ENCODE measurements at regions not wholly inside any gene's neighbourhood (a gene's known extent, or its start where the extent isn't known, plus 50 kb on each side); places are given as distances from the start of the nearest gene placed in this dataset.

DNA sequence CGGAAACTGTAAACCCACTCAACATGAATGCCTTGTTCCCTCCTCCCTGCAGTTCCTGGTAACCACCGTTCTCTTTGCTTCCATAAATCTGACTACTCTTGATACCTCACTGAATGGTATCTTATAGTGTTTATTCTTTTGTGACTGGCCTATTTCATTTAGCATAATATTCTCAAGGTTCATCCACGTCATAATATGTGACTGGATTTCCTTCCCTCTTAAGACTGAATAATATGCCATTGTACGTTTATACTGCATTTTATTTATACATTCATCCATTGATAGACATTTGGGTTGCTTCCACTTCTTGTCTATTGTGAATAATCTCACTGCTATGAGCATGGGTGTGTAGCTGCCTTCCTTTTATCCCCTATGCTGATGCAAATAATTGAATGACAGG is 253.3 kb upstream of the SMARCA2 start:
- TF ChIP-seq EZH2 (IDR thresholded peaks at IDR 0.05; ENCODE audit: low read depth, unreplicated experiment) (no peak), POLR2AphosphoS5 (IDR thresholded peaks at IDR 0.05; ENCODE audit: low read depth) (no peak), EZH2phosphoT487 (IDR thresholded peaks at IDR 0.05; ENCODE audit: unreplicated experiment) (no peak), CREB1 (CRISPR knock-in tag; IDR thresholded peaks at IDR 0.05; ENCODE audit: low read depth) (no peak), STAT1 (IDR thresholded peaks at IDR 0.05; ENCODE audit: unreplicated experiment) (no peak), JUNB (IDR thresholded peaks at IDR 0.05; ENCODE audit: unreplicated experiment) (no peak), ZNF114 (CRISPR knock-in tag; IDR thresholded peaks at IDR 0.05) (no peak), ZNF331 (CRISPR knock-in tag; IDR thresholded peaks at IDR 0.05; ENCODE audit: low read depth) (no peak)
- TF ChIP-seq, protein P1, sequence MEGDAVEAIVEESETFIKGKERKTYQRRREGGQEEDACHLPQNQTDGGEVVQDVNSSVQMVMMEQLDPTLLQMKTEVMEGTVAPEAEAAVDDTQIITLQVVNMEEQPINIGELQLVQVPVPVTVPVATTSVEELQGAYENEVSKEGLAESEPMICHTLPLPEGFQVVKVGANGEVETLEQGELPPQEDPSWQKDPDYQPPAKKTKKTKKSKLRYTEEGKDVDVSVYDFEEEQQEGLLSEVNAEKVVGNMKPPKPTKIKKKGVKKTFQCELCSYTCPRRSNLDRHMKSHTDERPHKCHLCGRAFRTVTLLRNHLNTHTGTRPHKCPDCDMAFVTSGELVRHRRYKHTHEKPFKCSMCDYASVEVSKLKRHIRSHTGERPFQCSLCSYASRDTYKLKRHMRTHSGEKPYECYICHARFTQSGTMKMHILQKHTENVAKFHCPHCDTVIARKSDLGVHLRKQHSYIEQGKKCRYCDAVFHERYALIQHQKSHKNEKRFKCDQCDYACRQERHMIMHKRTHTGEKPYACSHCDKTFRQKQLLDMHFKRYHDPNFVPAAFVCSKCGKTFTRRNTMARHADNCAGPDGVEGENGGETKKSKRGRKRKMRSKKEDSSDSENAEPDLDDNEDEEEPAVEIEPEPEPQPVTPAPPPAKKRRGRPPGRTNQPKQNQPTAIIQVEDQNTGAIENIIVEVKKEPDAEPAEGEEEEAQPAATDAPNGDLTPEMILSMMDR (conservative IDR thresholded peaks at IDR 0.05; ENCODE audit: low read depth in 2 of 2): no peak
- TF ChIP-seq, protein P2, sequence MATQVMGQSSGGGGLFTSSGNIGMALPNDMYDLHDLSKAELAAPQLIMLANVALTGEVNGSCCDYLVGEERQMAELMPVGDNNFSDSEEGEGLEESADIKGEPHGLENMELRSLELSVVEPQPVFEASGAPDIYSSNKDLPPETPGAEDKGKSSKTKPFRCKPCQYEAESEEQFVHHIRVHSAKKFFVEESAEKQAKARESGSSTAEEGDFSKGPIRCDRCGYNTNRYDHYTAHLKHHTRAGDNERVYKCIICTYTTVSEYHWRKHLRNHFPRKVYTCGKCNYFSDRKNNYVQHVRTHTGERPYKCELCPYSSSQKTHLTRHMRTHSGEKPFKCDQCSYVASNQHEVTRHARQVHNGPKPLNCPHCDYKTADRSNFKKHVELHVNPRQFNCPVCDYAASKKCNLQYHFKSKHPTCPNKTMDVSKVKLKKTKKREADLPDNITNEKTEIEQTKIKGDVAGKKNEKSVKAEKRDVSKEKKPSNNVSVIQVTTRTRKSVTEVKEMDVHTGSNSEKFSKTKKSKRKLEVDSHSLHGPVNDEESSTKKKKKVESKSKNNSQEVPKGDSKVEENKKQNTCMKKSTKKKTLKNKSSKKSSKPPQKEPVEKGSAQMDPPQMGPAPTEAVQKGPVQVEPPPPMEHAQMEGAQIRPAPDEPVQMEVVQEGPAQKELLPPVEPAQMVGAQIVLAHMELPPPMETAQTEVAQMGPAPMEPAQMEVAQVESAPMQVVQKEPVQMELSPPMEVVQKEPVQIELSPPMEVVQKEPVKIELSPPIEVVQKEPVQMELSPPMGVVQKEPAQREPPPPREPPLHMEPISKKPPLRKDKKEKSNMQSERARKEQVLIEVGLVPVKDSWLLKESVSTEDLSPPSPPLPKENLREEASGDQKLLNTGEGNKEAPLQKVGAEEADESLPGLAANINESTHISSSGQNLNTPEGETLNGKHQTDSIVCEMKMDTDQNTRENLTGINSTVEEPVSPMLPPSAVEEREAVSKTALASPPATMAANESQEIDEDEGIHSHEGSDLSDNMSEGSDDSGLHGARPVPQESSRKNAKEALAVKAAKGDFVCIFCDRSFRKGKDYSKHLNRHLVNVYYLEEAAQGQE (IDR thresholded peaks at IDR 0.05; ENCODE audit: unreplicated experiment): no peak
- TF ChIP-seq, protein P3, sequence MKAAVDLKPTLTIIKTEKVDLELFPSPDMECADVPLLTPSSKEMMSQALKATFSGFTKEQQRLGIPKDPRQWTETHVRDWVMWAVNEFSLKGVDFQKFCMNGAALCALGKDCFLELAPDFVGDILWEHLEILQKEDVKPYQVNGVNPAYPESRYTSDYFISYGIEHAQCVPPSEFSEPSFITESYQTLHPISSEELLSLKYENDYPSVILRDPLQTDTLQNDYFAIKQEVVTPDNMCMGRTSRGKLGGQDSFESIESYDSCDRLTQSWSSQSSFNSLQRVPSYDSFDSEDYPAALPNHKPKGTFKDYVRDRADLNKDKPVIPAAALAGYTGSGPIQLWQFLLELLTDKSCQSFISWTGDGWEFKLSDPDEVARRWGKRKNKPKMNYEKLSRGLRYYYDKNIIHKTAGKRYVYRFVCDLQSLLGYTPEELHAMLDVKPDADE (IDR thresholded peaks at IDR 0.05): no peak
- TF ChIP-seq, protein P4, sequence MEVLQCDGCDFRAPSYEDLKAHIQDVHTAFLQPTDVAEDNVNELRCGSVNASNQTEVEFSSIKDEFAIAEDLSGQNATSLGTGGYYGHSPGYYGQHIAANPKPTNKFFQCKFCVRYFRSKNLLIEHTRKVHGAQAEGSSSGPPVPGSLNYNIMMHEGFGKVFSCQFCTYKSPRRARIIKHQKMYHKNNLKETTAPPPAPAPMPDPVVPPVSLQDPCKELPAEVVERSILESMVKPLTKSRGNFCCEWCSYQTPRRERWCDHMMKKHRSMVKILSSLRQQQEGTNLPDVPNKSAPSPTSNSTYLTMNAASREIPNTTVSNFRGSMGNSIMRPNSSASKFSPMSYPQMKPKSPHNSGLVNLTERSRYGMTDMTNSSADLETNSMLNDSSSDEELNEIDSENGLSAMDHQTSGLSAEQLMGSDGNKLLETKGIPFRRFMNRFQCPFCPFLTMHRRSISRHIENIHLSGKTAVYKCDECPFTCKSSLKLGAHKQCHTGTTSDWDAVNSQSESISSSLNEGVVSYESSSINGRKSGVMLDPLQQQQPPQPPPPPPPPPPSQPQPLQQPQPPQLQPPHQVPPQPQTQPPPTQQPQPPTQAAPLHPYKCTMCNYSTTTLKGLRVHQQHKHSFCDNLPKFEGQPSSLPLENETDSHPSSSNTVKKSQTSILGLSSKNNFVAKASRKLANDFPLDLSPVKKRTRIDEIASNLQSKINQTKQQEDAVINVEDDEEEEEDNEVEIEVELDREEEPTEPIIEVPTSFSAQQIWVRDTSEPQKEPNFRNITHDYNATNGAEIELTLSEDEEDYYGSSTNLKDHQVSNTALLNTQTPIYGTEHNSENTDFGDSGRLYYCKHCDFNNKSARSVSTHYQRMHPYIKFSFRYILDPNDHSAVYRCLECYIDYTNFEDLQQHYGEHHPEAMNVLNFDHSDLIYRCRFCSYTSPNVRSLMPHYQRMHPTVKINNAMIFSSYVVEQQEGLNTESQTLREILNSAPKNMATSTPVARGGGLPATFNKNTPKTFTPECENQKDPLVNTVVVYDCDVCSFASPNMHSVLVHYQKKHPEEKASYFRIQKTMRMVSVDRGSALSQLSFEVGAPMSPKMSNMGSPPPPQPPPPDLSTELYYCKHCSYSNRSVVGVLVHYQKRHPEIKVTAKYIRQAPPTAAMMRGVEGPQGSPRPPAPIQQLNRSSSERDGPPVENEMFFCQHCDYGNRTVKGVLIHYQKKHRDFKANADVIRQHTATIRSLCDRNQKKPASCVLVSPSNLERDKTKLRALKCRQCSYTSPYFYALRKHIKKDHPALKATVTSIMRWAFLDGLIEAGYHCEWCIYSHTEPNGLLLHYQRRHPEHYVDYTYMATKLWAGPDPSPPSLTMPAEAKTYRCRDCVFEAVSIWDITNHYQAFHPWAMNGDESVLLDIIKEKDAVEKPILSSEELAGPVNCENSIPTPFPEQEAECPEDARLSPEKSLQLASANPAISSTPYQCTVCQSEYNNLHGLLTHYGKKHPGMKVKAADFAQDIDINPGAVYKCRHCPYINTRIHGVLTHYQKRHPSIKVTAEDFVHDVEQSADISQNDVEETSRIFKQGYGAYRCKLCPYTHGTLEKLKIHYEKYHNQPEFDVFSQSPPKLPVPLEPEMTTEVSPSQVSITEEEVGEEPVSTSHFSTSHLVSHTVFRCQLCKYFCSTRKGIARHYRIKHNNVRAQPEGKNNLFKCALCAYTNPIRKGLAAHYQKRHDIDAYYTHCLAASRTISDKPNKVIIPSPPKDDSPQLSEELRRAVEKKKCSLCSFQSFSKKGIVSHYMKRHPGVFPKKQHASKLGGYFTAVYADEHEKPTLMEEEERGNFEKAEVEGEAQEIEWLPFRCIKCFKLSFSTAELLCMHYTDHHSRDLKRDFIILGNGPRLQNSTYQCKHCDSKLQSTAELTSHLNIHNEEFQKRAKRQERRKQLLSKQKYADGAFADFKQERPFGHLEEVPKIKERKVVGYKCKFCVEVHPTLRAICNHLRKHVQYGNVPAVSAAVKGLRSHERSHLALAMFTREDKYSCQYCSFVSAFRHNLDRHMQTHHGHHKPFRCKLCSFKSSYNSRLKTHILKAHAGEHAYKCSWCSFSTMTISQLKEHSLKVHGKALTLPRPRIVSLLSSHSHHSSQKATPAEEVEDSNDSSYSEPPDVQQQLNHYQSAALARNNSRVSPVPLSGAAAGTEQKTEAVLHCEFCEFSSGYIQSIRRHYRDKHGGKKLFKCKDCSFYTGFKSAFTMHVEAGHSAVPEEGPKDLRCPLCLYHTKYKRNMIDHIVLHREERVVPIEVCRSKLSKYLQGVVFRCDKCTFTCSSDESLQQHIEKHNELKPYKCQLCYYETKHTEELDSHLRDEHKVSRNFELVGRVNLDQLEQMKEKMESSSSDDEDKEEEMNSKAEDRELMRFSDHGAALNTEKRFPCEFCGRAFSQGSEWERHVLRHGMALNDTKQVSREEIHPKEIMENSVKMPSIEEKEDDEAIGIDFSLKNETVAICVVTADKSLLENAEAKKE (CRISPR knock-in tag; IDR thresholded peaks at IDR 0.05): no peak

All from GM23338 (cell line).